ENCODE measurements at regions not wholly inside any gene's neighbourhood (a gene's known extent, or its start where the extent isn't known, plus 50 kb on each side); places are given as distances from the start of the nearest gene placed in this dataset.

GRCh38 chr6:148177589-148178233, 164.9 kb upstream of the SASH1 start:
- peak; percentile 29 for DNase-seq

GRCh38 chr6:148179786-148180185, 162.9 kb upstream of the SASH1 start:
- no peak for DNase-seq

- DNase-seq = no peak
Observed at GRCh38 chr6:148182378-148182777, 160.3 kb upstream of the SASH1 start.

- DNase-seq = no peak
Observed at GRCh38 chr6:148183776-148184175, 158.9 kb upstream of the SASH1 start.

- DNase-seq = no peak
Observed at GRCh38 chr6:148186916-148187315, 155.7 kb upstream of the SASH1 start.

- DNase-seq = no peak
Observed at GRCh38 chr6:148192310-148192709, 150.3 kb upstream of the SASH1 start.

- DNase-seq = no peak
Observed at GRCh38 chr6:148193063-148193680, 149.5 kb upstream of the SASH1 start.

- no peak for DNase-seq
Observed at GRCh38 chr6:148195511-148195910, 147.1 kb upstream of the SASH1 start.

- DNase-seq = no peak
Observed at GRCh38 chr6:148199584-148199983, 143.1 kb upstream of the SASH1 start.

GRCh38 chr6:148200293-148200692, 142.3 kb upstream of the SASH1 start:
- DNase-seq = no peak

- DNase-seq = no peak
Observed at GRCh38 chr6:148200781-148201180, 141.9 kb upstream of the SASH1 start.

- no peak for DNase-seq
Observed at GRCh38 chr6:148203281-148203925, 139.2 kb upstream of the SASH1 start.

- DNase-seq = peak; percentile 39
Observed at GRCh38 chr6:148203970-148204369, 138.7 kb upstream of the SASH1 start.

GRCh38 chr6:148208298-148208697, 134.3 kb upstream of the SASH1 start:
- DNase-seq = no peak

- DNase-seq = no peak
Observed at GRCh38 chr6:148211777-148212324, 130.8 kb upstream of the SASH1 start.

- DNase-seq = no peak
Observed at GRCh38 chr6:148212366-148212765, 130.3 kb upstream of the SASH1 start.

- no peak for DNase-seq
Observed at GRCh38 chr6:148213366-148213765, 129.3 kb upstream of the SASH1 start.

- no peak for DNase-seq
Observed at GRCh38 chr6:148214667-148215066, 128.0 kb upstream of the SASH1 start.

GRCh38 chr6:148217051-148217450, 125.6 kb upstream of the SASH1 start:
- no peak for DNase-seq

GRCh38 chr6:148217921-148218320, 124.7 kb upstream of the SASH1 start:
- no peak for DNase-seq

- DNase-seq = no peak
Observed at GRCh38 chr6:148218542-148219258, 123.9 kb upstream of the SASH1 start.

- DNase-seq = no peak
Observed at GRCh38 chr6:148221196-148221979, 121.2 kb upstream of the SASH1 start.

- DNase-seq = no peak
Observed at GRCh38 chr6:148222376-148222775, 120.3 kb upstream of the SASH1 start.

All from CD4-positive, alpha-beta T cell treated with Interleukin-6 for 4 hours (primary cell).